ENCODE measurements at regions not wholly inside any gene's neighbourhood (a gene's known extent, or its start where the extent isn't known, plus 50 kb on each side); places are given as distances from the start of the nearest gene placed in this dataset.

DNA sequence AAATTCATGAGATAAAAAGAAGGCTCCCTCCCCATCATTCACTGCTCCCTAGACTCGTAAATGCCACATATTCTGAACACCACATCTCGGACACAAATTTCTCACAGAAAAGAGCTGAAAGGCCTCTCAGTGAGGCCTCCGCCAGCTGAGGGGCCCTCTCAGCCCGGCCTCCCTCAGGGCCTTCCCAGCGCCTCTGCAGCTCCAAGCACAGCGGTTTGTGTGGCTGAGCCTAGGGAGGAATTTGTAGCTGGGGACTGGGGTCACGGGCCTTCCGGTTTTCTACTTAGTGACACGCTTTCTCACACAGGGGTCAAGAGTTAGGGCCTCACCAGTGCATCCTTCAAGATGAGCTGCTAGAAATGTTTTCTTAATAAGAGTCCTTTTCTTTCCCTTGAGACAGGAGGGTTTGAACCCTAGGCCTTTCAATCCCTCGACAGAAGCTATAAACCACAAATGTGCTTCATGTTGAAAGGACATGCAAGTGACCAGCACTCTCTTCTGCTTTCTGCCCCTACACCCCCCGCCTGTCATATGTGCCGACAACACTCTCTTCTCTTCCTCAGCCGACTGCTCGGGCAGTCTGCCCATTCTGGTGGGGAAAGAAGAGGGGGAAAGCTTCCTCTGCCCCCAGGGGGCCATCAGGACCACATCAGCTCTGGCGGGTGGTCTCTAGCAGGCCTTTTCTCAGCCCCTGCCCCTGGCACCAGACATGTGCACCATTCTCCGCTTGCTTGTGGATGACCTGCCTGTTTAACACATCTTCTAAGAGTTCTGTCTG lies 104.9 kb downstream of the CHIC2 start:
- DNase-seq (ENCODE audit: low spot score) = no peak
- no peak for ATAC-seq (ENCODE audit: insufficient number of reproducible peaks, low FRiP score, low read depth)
- Histone ChIP-seq H3K27me3 (replicated peaks; ENCODE audit: insufficient read depth) (no peaks in the 10 kb centered on the region), H3K4me1 (ENCODE audit: control insufficient read depth in 1 of 2, low read depth in 2 of 2) (no peaks in the 10 kb centered on the region), H3K9me3 (no peaks in the 10 kb centered on the region), H3K4me3 (no peak overlapping the region), H3K36me3 (no peaks in the 10 kb centered on the region), H3K27ac (no peak overlapping the region)
- no peak for TF ChIP-seq CTCF (IDR thresholded peaks at IDR 0.05)

DNA sequence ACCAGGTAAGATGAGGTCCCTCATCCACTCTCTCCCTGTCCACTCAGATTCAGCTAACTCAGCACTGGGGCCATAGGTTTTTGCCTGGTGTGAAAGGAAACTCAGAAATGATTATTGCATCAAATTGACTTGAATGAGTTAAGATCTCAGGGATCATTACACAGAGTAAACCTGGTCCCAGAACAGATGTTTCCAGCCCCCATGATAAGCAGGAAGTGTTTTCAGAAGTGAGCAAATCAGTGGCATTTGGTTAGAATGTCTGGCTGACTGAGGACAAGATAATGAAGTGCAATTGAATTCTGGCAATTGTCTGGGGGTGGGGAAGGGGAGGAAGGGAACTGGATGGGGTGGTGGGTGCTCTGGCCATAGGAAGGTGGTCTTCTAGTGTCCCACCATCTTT lies 108.0 kb downstream of the CHIC2 start:
- TF ChIP-seq CTCF (IDR thresholded peaks at IDR 0.05) = no peak
- Histone ChIP-seq H3K27ac (no peak overlapping the region), H3K9me3 (no peaks in the 10 kb centered on the region), H3K4me3 (no peak overlapping the region), H3K4me1 (ENCODE audit: control insufficient read depth in 1 of 2, low read depth in 2 of 2) (no peaks in the 10 kb centered on the region), H3K27me3 (replicated peaks; ENCODE audit: insufficient read depth) (no peaks in the 10 kb centered on the region), H3K36me3 (no peaks in the 10 kb centered on the region)
- DNase-seq (ENCODE audit: low spot score) (no peak), ATAC-seq (ENCODE audit: insufficient number of reproducible peaks, low FRiP score, low read depth) (no peak)

GRCh38 chr4:53956053-53956452 lies 108.4 kb downstream of the CHIC2 start:
- Histone ChIP-seq H3K9me3 (no peaks in the 10 kb centered on the region), H3K4me1 (ENCODE audit: control insufficient read depth in 1 of 2, low read depth in 2 of 2) (no peaks in the 10 kb centered on the region), H3K36me3 (no peaks in the 10 kb centered on the region), H3K27ac (no peak overlapping the region), H3K4me3 (no peak overlapping the region), H3K27me3 (replicated peaks; ENCODE audit: insufficient read depth) (no peaks in the 10 kb centered on the region)
- TF ChIP-seq CTCF (IDR thresholded peaks at IDR 0.05) = no peak
- ATAC-seq (ENCODE audit: insufficient number of reproducible peaks, low FRiP score, low read depth) (no peak), DNase-seq (ENCODE audit: low spot score) (no peak)

DNA sequence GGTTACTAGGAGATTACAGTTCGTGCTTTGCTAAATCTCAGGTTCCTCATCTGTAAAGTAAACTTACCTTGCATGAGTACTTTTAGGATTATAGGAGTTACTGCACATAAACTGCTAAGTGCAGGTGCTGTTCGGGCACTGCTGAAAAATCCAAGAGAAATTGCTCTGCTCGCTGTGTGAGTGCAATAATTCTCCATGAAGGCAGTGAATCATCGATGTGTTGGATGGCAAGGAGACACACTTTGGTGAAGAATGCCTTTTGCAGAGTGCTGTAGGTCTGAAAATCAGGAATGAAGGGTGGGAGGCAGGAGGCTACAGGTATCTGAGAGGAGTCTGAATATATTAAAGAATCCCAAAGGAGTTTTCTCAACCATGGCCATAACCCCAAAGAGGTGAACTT lies 113.0 kb downstream of the CHIC2 start:
- no peak for TF ChIP-seq CTCF (IDR thresholded peaks at IDR 0.05)
- Histone ChIP-seq H3K27ac (no peak overlapping the region), H3K4me3 (no peak overlapping the region), H3K9me3 (no peaks in the 10 kb centered on the region), H3K27me3 (replicated peaks; ENCODE audit: insufficient read depth) (no peaks in the 10 kb centered on the region), H3K36me3 (no peaks in the 10 kb centered on the region), H3K4me1 (ENCODE audit: control insufficient read depth in 1 of 2, low read depth in 2 of 2) (no peaks in the 10 kb centered on the region)
- DNase-seq (ENCODE audit: low spot score) (no peak), ATAC-seq (ENCODE audit: insufficient number of reproducible peaks, low FRiP score, low read depth) (no peak)

GRCh38 chr4:53943345-53944085 lies 120.9 kb downstream of the CHIC2 start:
- Histone ChIP-seq H3K36me3 (no peaks in the 10 kb centered on the region), H3K4me3 (no peak overlapping the region), H3K27me3 (replicated peaks; ENCODE audit: insufficient read depth) (no peaks in the 10 kb centered on the region), H3K27ac (no peak overlapping the region), H3K4me1 (ENCODE audit: control insufficient read depth in 1 of 2, low read depth in 2 of 2) (no peaks in the 10 kb centered on the region), H3K9me3 (peaks cover 5% of the 10 kb centered on the region)
- TF ChIP-seq CTCF (IDR thresholded peaks at IDR 0.05) = no peak
- DNase-seq (ENCODE audit: low spot score) = no peak
- no peak for ATAC-seq (ENCODE audit: insufficient number of reproducible peaks, low FRiP score, low read depth)
